ENCODE measurements at regions not wholly inside any gene's neighbourhood (a gene's known extent, or its start where the extent isn't known, plus 50 kb on each side); places are given as distances from the start of the nearest gene placed in this dataset.

DNA sequence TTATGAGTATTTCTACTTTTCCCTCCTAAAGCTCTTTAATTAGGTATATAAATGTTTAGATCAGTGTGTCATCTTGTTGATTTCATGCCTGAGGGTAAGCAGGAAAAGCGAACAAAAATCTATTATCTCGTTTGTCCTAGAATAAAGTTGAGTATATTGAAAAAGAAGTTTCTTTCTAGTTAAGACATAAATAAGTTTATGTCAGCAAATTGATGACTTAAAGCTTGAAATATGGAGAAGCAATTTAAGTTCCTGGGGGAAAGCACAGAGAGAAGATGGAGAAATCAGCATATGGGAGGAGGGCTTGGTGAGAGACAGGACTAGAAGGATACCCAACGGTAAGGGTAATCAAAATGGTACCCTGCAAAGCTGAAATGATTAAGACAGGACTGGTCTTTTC, 813.4 kb downstream of the MTRR start:
- TF ChIP-seq, protein P1, sequence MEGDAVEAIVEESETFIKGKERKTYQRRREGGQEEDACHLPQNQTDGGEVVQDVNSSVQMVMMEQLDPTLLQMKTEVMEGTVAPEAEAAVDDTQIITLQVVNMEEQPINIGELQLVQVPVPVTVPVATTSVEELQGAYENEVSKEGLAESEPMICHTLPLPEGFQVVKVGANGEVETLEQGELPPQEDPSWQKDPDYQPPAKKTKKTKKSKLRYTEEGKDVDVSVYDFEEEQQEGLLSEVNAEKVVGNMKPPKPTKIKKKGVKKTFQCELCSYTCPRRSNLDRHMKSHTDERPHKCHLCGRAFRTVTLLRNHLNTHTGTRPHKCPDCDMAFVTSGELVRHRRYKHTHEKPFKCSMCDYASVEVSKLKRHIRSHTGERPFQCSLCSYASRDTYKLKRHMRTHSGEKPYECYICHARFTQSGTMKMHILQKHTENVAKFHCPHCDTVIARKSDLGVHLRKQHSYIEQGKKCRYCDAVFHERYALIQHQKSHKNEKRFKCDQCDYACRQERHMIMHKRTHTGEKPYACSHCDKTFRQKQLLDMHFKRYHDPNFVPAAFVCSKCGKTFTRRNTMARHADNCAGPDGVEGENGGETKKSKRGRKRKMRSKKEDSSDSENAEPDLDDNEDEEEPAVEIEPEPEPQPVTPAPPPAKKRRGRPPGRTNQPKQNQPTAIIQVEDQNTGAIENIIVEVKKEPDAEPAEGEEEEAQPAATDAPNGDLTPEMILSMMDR (IDR thresholded peaks at IDR 0.05; ENCODE audit: insufficient read depth, low read length, poor library complexity, severe bottlenecking) = no peak
- no peak for TF ChIP-seq EZH2phosphoT487 (conservative IDR thresholded peaks at IDR 0.05; ENCODE audit: low read length)
